ENCODE measurements at regions not wholly inside any gene's neighbourhood (a gene's known extent, or its start where the extent isn't known, plus 50 kb on each side); places are given as distances from the start of the nearest gene placed in this dataset.
"Not testable (repeated sequence)": the region's sequence is repeated elsewhere in the genome, so short reads cannot be mapped to it uniquely, and the experiment has no call there.

DNA sequence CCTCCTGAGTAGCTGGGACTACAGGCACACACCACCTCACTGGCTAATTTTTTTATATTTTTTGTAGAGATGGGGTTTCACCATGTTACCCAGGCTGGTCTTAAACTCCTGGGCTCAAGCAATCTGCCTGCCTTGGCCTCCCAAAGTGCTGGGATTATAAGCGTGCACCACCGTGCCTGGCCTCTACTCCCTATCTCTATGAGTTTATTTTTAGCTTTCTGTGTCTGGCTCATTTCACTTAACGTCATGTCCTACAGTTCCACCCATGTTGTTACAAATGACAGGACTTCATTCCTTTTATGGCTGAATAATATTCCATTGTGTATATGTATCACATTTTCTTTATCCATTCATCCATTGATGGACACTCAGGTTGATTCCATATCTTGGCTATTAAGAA, 164.2 kb upstream of the ZNF648 start:
- DNase-seq, result not testable (repeated sequence)

DNA sequence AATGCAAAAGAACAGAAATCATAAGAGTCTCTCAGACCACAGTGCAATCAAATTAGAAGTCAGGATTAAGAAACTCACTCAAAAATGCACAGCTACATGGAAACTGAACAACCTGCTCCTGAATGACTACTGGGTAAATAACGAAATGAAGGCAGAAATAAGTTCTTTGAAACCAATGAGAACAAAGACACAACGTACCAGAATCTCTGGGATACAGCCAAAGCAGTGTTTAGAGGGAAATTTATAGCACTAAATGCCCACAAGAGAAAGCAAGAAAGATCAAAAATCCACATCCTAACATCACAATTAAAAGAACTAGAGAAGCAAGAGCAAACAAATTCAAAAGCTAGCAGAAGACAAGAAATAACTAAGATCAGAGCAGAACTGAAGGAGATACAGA, 160.5 kb upstream of the ZNF648 start:
- DNase-seq, result not testable (repeated sequence)

DNA sequence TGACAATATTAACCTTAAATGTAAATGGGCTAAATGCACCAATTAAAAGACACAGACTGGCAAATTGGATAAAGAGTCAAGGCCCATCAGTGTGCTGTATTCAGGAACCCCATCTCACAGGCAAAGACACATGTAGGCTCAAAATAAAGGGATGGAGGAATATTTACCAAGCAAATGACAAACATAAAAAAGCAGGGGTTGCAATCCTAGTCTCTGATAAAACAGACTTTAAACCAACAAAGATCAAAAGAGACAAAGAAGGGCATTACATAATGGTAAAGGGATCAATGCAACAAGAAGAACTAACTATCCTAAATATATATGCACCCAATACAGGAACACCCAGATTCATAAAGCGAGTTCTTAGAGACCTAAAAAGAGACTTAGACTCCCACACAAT, 159.9 kb upstream of the ZNF648 start:
- not testable (repeated sequence) for DNase-seq

DNA sequence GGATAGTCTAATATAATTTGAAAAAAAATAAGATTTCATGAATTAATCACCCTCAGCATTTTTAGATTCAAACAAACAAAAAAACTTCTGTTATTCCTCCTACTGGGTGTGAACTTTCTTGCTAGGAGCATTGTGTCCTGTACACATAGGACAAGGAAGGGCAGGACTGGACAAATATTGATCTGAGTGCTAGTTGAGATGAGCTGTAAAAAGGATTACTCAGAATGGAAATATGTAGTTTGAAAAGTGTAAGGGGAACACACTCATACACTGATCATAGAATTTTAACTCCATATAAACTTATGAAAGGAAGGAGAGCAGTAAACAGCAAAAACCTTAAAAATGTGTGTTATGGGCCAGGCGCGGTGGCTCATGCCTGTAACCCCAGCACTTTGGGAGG, 156.5 kb upstream of the ZNF648 start:
- no peak for DNase-seq

DNA sequence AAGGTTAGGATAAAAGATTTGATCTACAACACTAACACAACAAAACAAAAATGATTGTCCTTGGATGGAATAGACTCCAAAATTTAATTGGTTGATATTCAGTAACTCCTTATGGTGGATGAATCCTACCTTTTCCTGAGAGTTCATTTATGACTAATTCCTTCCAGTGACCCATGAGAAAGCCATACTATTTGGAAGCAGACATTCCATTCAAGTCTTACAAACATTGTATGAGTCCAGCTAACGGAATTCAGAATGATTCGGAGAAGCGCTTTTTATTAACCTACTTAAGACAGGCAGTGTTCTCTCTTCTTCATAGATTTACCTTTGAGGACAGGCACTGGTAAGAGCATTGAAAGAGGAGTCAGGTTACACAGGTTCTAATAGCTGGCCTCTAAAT, 155.6 kb upstream of the ZNF648 start:
- DNase-seq, result no peak

DNA sequence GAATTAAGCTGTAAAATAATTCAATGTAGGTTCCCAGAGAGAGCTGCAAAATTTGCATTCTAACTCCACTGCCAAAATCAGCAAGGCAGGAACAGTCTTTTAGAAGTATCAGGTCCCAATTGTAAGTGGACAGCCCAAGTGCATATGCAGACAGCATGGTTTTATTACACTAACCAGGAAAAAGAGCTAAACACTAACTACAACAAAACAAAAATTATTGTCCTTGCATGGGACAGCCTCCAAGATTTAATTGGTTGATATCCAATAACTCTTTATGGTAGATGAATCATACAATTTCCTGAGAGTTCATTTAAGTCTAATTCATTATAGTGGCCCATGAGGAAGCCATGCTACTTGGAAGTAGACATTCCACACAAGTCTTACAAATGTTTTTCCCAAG, 154.3 kb upstream of the ZNF648 start:
- no peak for DNase-seq

DNA sequence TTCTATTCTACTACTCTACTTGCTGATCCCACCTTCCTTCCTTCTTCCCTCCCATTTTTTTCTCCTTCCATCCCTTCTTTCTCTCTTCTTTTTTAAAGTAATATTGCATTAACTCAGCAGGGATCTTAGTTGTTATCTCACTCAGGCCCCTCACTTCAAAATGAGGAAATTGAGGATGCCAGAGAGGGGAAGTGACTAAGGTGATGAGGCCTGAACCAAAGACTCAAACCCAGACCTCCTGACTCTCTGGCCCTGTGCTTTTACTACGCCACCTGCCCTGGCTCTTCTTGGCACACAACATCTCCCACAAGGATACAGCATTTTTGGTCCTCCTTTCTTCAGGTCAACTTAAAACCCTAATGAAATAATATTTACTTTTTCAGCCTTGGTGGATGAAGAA, 151.7 kb upstream of the ZNF648 start:
- DNase-seq, result no peak

DNA sequence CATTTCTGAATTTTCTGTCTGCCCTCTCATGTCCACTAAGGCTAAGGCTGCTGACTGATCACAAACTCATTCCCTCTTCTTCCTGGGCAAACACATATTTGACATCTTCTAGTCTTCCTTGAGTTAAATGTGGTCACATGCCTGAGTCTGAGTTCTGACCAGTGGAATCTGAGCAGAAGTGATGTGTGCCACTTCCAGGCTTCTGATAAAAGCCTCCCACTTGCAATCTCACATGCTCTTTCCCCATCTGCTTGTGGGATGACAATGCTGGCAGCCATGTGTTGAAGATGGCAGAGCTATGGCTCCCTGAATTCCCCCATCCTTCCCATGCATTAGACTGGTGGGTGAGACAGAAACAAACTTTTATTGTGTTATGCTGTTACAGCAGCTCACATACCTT, 149.9 kb upstream of the ZNF648 start:
- no peak for DNase-seq

DNA sequence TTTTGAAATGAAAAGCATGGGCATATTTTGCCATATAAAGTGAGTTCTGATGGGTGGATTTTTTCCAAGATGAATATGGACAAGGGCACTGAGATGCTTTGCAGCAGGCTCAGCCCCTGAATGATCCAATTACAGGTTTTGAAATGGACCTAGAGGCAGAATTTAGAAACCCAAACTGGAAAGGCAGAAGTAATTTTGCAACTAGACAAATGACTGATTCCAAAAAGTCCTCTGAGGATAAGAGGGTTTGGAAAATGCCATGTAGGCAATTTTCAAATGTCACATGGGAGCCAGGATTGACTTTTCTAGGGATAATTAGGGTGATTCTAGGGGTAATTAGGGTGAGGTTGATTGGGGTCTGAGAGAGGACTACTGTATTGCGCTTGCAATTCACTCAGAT, 148.9 kb upstream of the ZNF648 start:
- no peak for DNase-seq

DNA sequence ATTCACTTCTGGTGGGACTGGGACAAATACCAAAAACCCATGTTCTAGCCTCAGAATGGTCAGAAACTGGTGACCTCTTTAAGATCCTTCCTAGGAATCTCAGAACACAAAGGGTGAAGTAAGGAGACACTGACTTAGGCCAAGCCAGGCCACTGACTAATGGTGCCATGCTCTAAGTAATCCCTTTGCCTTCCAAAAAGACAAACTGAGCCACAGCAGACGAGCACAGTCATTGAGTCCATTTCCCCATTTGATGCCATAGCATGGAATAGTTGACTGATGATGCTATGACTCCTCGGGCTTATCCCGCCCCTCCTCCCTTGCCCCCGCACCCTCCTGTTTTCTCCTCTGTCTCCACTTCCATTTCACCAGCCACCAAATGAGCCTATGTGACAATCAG, 145.8 kb upstream of the ZNF648 start:
- no peak for DNase-seq

DNA sequence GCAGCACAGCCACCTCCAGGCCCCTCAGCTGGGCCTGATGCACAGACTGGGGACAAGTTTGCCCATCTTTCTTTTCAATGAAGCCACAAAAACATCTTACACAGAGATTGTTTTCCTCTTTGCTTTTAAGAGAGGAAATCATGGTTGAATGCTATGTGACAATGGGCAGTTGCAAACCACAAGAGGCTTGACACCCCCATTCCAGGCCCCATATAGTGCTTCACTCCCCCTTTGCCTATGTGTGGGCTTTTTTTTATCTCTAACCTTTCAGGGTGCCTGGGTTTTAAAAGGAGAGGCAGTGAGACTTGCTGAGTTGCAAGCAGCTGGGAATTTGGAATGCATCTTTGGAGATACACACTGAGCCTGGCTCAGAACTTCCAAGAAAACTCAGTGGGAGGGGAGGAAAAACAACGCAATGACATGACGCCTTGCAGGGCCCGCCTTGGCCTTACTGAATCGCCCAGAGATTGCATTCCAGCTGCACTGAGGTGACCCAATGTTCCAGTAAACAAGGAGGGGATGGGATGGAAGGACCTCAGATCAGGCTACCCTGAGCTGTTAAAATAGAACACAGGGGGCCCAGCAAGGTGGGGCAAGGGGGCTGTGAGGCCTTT, 145.2 kb upstream of the ZNF648 start:
- no peak for DNase-seq

DNA sequence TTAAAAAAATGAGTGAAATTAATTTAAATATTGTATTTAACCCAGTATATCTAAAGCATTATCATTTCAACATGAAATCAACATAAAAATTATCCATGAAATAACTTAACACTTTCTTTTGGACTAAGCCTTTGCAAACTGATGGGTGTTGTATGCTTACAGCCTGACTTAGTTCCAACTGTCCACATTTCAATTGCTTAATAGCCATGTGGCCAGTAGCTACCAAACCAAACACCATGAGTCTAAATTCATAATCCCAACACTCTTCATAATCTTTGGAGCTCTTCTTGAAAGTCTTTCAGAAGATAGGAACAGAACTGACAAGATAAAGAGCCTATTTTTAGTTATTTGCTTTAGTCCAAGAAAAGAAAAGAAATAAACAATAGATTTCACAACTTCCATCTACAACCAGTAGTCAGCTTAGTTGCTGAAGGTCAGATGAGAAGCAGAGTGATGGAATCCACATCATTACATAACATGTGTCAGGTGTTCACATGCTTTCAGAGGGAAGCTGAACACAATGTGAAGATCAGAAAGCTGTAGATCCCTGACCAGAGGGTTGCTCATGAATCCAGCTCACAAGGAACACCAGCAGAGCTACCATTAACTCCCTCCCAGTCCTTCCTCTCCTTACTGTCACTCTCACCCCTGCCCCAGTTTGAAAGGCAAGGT, 144.0 kb upstream of the ZNF648 start:
- no peak for DNase-seq

DNA sequence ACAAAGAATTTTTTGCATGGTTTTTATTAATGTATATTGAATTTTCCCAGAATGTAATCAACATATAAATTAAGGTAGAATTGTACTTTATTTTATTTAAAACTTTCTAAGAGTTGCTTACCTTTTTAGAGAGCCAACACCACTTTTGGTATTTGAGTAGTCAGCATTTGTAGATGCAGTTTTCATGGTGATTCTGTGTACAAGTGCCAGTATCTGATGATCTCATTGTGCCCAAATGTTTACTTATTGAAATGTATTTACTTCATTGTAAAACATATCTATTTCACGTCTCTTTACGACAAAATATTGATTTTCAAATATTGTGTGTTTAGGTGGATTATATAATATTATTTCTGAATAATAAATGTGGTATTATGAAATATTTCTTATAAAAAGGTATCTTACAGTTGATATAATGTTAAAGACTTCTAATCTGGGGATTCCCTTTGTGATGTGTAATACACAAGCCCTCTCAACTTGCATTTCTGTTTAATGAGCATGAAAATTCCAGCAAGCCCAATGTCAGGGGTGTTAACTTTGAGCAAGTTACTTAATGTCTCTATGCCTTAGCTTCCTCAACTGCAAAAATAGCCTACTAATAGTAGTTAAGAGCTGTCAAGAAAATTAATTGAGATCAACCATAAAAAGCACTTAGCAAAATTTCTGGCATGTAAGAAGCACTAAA, 141.8 kb upstream of the ZNF648 start:
- DNase-seq, result peak; percentile 39

DNA sequence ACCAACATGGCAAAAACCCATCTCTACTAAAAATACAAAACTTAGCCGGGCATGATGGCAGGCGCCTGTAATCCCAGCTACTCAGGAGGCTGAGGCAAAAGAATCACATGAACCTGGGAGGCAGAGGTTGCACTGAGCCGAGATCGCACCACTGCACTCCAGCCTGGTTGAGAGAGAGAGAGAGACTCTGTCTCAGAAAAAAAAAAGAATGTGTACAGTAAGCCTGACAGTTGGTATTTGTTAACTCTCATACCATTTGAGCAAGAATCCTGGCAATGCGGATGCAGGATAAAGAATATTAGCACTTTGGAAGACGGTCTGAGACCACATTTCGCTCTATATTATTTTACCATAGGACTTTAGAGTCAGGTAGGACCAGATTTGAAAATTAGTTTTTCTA, 140.0 kb upstream of the ZNF648 start:
- not testable (repeated sequence) for DNase-seq

DNA sequence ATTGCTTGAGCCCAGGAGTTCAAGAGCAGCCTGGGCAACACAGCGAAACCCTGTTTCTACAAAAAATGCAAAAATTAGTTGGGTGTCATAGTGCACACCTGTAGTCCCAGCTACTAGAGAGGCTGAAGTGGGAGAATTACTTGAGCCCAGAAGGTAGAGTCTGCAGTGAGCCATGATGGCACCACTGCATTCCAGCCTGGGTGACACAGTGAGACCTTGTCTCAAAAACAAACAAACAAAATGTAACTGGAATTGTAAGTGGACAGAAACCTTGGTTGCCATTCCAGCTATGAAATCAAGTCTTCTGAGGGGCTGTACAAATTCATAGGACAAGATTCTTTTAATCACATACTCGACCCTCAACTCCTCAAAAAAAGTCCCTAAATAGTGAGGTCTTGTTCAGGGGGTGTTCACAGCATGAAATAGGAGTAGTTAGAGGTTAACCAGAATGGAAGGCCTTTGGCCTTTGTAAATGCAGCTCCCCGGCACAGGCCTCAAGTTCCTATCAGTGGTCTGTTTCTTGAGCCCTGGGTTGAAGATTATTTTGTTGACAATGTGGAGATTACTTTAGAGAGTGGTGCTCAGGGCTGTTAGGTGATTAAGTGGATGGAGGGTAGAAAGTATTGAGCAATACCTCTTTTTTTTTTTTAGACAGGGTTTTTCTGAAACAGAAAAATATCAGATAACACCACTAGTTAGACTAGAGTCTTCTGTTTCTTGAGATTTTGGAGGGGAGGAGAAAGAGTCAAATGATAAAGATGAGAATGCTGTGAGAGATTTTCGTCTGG, 138.7 kb upstream of the ZNF648 start:
- no peak for DNase-seq

DNA sequence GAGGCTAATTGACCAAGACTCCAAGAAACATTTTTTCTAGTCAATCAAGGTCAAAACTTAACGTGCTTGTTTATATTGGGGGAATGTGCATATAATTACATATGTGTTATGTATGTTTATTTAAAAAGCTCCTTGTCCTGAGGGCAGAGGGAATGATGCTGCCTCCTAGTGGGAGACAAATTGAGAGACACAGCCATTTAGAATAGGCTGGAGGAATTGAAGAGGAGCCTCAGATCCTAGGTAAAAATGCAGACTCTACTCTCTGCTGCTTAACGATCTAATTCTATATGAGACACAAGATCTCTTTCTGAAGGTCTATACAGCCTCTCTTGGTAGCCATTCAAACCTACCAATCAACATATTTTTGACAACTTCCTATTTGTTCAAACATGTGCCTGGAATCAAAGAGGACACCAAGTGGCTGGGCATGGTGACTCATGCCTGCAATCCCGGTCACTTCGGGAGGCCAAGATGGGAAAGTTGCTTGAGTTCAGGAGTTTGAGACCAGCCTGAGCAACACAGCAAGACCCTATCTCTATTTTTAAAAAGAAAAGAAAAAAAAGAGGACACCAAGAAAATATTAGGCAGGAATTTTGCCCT, 136.6 kb upstream of the ZNF648 start:
- DNase-seq, result peak; percentile 55

DNA sequence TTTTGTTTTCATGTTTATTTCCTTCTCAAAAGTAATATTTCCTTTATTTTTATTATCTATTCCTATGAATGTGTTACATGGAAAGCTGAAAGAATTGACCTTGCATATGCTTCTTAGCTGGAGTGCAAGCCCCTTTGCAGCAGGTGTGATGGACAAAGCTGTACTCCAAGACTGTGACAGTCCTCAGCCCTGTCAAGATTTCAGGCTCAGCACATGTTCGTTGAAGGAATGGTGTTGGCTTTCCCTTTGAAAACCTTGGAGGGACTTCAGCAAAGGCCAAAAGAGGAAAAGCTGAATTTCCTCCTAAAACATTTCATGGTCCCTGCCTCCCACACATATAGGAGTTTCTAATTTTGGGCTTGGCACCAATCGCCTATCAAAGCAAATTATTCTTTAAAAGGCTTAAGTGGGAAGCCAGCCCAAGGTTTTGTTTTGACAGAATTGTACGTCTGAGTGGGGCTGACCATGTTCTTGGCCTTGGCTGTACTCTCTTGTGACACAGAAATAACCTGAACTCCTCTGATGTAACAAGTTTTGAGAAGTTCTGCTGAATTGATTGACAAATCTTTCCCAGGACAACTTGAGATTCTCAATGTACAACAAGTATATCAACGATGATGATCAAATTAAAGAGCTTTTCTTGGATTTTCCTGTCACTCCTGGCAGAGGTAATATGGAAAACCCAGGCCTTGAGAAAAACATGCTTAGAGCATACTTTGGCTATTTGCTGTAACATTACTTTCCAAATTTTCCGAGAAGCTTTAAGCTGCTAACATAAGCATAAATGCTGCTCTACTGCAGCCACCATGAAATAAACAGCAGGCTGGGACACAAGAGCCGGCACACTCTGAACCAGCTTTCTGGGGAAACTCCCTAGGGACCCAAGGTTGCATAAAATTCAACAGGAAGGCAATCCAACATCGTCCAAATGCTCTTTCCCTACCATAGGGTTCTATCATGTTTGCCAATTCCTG, 135.7 kb upstream of the ZNF648 start:
- DNase-seq, result no peak

DNA sequence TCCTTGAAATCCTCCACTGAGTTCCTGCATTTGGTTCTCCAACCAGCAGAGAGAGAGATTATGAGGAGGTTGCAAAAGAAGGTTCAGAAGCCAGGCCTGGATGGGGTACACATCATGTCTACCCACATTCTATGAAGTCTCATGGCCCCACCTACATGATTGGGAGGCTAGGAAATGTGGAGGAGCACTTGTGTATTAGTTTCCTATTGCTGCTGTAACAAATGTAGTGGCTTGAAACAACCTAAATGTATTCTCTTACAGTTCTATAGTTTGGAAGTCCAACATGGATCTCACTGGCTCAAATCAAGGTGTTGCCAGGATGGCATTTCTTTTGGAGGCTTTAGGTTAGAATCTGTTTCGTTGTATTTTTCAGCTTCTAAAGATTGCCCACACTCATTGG, 134.2 kb upstream of the ZNF648 start:
- no peak for DNase-seq

DNA sequence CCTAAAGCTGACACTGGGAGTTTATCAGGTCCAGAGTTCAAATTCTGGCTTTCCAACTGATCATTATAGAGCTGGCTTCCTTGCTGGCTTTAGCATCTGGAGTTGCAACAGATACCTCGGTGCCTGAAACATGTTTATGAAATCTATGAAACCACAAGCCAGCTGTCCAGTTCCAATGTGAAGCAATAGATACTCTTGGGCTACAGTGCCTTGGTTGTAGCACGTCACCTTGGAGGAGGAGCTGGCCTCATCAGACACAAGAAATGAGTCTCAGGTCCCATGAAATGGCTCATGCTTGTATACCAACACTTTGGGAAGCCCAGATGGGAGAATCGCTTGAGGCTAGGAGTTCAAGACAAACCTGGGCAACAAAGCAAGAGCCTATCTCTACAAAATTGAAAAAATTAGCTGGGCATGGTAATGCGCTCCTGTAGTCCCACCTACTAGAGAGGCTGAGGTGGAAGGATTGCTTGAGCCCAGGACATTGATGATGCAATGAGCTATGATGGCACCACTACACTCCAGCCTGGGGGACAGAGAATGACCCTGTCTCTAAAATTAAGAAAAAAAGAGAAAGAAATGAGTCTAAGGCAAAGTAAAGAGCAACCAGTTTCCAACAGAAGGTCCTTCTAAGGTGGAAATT, 132.5 kb upstream of the ZNF648 start:
- no peak for DNase-seq

DNA sequence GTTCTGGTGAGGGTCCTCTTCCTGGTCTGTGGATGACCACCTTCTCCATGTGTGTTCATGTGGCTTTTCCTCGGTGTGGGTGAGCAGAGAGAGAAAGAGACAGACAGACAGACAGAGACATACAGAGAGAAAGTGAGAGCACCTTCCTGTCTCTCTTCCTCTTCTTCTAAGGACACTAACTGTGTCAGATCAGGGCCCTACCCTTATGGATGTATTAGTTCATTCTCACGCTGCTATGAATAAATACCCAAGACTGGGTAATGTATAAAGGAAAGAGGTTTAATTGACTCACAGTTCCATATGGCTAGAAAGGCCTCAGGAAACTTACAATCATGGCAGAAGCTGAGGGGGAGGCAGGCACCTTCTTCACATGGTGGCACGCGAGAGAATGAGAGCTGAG, 131.5 kb upstream of the ZNF648 start:
- no peak for DNase-seq

DNA sequence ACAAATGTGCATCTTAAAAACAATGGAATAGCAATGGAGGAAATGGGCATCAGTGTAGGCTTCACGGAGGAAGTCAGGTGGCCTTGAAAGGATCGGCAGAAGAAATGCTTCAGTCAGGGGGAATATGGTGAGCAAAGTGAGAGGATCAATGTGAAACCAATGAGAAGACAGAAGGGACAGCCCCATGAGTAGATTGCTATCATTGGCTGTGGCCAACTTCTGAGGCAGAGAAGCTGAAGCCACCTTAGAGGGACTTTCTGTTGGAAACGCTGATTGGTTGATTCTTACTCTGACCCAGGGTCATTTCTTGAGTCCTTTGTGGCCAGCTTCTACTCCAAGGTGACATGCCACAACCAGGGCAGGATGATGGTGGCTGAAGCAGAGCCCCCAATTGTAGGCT, 130.7 kb upstream of the ZNF648 start:
- DNase-seq, result no peak
